ENCODE measurements at regions not wholly inside any gene's neighbourhood (a gene's known extent, or its start where the extent isn't known, plus 50 kb on each side); places are given as distances from the start of the nearest gene placed in this dataset.

DNA sequence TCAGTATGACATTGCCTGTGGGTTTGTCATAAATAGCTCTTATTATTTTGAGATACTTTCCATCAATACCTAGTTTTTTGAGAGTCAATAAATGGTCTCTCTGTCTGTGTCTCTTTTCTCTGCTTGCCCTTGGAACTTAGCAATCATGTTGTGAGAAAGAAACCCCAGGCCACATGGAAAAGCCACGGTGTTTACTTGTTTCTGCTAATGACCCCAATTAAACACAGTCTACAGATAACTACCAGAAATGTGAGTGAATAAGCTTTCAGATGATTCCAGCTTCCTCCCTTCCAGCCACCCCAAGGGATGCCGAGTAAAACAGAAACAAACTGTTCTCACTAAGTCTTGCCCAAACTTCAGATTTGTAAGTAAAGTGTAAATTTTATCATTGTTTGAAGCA, 584.9 kb downstream of the MAT2B start:
- TF ChIP-seq, protein P1, sequence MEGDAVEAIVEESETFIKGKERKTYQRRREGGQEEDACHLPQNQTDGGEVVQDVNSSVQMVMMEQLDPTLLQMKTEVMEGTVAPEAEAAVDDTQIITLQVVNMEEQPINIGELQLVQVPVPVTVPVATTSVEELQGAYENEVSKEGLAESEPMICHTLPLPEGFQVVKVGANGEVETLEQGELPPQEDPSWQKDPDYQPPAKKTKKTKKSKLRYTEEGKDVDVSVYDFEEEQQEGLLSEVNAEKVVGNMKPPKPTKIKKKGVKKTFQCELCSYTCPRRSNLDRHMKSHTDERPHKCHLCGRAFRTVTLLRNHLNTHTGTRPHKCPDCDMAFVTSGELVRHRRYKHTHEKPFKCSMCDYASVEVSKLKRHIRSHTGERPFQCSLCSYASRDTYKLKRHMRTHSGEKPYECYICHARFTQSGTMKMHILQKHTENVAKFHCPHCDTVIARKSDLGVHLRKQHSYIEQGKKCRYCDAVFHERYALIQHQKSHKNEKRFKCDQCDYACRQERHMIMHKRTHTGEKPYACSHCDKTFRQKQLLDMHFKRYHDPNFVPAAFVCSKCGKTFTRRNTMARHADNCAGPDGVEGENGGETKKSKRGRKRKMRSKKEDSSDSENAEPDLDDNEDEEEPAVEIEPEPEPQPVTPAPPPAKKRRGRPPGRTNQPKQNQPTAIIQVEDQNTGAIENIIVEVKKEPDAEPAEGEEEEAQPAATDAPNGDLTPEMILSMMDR (IDR thresholded peaks at IDR 0.05): no peak
- TF ChIP-seq ZFX (IDR thresholded peaks at IDR 0.05; ENCODE audit: borderline replicate concordance): no peak
